GM18498 (cell line): ENCODE measurements at regions not wholly inside any gene's neighbourhood (a gene's known extent, or its start where the extent isn't known, plus 50 kb on each side); places are given as distances from the start of the nearest gene placed in this dataset.

ENCODE experiments used
- ATAC-seq: cut with Tn5 transposase; IDR thresholded peaks from one replicate; pipeline ENCODE4 v1.9.1; 2021; ENCODE audit warnings: mild to moderate bottlenecking, moderate library complexity; ENCODE audit not compliant: unreplicated experiment

DNA sequence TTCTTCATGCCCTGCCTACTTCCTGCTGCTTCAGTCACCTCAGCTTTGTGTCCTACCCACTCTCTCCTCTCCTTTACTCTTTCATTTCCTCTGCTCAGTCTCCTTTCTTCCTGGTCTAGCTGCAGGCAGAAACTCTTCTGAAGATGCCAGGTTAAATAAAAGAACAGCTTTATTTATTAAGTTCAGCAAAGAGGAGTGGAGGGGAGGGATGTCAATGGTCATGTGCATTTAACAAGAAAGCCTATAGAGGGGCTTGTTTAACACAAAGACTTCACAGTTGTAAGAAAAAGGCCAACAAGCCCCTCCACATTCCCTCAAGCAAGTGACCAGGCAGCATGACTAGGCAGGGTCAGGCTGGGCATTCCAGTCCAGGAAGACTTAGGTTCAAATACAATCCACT lies 609.2 kb downstream of the INSC start:
- no peak for ATAC-seq

DNA sequence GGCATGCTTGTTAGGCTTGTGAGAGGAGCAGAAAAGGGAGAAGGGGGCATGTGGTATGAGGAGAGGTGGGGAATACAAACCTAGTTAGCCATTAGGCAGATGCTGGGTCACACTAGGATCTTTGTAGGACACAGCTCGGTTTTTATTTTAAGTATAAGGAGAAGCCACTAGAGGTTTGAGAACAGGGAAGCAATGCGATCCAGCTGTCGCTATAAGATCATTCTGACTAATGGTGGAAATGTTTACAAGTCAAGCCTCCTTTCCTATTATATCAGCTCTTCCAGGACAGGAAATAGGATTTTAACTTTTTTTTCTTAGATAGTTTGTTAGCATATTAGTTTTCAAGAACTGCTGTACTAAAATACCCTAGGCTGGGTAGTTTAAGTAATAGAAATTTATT lies 609.9 kb downstream of the INSC start:
- ATAC-seq = no peak

DNA sequence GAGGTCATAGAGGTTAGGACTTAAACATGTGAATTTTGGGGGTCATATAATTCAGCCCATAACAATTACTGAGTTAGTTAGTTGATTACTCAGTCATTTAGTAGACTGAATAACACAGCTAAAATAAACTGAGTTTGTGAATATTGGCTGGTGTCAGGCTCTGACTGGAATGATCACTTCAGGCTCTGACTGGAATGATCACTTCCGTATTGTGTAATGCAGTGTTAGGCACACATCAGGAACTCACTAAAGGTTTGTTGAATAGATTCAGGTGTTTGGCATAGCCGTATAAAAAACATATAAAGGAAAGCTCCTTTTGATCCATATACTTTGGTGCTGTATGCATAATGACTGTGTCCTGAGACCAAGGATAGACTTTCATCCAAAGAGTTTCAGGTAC lies 610.5 kb downstream of the INSC start:
- no peak for ATAC-seq

DNA sequence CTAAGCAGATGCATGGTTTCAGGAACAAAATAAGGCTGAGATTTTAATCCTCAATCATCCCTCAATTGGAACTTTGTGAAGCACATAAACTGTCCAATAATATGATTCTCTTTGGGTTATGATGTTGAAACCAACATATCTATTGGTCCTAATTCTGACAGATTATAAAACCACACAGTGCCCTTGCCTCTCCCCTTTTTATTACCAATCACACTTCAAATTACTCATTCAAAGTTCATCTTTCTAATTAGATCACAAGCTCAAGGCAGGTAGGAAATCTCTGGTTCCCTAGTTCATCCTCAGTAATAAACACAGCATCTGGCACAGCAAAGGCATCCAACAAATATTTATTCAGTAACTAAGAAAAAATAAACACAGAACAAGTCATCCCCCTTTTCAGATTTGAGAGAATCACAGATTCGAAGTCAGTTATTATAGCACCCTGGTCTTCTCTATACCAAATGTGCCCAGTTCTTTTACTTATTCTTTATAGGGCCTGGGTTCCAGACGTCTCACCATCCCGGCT lies 611.6 kb downstream of the INSC start:
- ATAC-seq = no peak

DNA sequence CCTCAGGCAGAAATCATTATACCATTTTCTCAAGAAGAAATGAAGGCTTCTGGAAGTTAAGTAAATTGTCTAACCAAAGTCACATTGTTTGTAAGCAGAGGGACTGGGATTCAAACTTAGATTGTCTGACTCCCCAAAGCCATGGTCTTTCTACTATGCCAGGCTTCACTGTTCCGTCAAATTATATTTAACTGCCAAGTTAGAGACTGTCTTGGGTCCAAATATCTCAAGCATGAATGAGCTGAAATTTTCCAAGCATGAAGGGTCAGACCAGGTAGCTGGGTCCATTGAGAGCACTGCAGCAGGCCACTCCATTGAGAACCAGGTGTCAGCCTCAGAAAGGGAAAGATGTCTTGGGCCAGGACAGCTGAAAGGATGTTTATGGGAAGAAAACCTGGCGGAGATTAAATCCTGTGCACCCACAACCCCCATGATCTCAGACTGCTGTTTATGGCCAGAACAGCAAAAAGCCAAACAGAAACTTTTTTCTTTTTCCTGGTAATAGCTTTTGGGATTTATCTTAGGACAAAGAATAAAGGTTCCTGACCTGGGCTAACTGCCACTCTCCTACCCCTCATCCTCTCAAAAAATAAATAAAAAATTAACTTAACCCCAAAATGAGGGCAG lies 612.3 kb downstream of the INSC start:
- no peak for ATAC-seq

DNA sequence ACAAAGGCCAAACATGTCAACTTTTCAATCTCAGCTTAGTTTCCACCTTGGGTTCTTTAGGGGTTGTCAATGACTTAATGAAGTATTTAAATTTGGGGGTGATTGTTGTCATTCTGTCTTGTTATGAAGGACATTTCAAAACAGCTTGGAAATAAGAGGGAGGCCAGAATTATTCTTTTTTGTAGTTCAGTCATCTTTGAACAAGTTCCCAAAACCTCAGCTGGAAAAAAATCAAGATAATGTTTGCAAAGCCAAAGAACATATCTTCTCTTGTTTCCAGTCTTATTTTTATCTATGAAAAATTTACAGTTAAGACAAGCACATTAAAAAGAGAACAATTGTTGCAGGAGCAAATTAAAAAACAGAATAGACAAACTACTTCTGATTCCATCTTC lies 612.8 kb downstream of the INSC start:
- no peak for ATAC-seq

DNA sequence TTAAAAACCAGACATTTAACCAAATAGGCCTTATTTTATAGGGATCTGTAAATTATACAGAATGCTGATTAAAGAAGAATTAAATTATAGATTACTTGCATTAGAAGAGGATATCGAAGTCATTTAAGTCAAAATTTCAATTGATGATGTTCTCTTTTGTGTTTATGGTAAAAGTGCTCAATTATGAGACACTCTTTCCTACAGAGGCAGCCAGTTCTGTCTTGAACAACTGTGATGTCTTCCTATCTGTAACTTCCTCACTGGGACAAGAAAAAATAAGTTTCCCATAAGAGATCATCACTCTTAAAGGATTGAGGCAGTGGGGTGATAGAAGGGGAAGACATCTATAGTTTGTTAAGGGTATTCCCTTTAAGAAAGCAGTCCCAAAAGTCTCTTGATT lies 613.5 kb downstream of the INSC start:
- ATAC-seq = no peak

DNA sequence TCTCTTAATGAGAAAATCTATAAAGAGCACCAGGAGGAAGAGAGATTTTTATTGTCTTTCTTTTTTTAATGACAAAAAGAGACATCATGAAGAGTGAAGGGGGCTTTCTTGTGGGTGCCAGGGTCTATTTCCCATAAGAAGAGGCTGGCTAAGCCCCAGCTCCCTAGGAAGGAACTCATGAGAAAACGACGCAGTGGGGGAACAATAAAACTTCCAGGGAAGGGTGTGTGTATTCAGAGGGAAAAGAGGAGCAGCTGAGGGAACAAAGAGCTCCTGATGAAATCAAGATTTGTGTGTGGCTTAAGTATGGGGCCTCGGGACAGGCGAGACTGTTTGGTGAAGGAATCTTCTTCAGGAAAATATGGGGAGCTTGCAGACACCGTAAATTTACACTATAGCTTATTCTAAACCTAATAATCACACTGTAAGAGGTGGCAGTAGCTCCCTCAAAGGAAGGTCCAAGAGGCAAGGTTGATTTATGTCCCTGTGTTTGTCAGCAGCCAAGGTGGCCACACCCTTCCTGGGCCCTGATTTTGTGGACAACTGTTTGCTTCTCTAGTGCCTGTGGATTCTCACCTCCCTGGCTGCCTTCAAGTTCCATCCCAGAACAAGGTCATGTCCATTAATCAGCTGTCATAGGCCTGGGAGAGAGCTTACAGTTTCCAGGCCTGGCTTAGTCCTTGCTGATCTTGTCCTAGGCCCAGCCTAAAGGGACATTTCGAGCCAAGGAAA lies 615.7 kb downstream of the INSC start:
- ATAC-seq = no peak

DNA sequence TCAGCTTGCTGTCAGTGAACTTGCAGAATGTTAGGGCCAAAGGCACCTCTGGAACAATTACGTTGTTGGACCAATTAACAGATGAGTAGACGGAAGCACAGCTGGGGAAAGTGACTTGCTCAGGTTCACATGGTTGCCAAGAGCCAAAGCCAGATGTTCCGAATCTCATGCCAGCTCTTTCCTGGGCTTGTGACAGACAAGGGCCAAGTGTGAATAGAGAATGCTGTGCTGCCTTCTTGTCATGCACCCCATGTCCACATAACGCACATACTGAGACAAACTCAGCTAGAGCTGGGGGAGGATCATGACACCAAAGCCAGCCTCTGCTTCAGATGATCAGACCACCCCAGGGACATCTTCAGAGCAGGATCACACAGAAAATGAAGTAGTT lies 616.3 kb downstream of the INSC start:
- no peak for ATAC-seq

DNA sequence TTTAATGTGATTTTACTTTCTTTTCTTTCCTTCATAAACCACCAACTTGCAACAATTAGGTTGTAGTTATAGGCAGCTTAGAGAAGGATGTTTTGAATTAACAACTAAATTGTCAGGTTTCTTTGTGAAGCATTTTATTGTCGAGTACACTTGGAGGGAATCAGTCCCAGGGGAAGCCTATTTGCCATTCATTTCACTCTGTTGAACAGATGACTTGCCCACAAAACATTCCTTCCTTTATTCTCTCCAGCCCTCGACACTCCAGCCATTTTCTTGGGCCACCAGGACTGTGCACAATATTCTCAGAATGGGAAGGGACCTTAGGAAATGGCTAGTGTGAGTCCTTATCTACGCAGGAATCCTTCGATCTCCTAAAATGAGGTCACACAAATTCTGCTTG lies 620.6 kb downstream of the SOX6 start:
- ATAC-seq = no peak

DNA sequence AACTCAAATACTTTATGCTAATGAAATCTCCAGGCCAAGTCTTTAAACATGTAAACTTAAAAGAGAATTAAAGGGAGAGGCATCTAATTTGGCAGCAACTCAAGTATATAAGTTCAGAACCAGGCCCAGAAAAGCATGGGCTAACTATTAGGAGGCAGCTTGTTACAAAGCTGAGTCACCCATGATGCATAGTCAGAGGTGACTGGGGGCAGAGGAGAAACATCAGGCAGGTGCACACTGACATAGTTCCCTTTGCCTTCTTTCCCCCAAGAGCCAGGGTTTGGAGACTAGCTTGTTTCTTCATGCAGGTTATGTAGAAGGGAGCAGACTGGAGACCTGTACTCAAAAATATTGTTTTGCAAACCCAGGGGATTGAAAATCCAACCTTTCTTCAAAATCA lies 619.0 kb downstream of the SOX6 start:
- no peak for ATAC-seq

DNA sequence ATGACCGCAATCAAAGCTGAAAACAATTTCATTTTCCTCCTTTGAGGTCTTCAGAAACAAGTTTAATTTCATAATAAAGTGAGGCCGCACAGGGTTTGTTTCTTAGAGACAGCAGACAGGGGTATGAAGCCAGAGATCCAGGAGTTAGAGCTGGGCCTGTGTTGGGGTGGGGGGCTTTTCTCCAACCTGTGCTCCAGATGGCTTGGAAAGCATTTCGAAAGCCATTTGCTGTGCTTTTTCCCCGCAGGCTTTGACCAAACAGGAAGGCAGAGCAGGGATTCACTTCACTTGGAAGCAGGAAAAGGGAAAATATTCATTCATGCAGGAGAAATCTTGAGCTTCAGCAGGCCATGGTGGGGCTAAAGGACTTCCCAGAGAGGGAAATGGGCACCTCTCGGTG lies 617.4 kb downstream of the SOX6 start:
- no peak for ATAC-seq

DNA sequence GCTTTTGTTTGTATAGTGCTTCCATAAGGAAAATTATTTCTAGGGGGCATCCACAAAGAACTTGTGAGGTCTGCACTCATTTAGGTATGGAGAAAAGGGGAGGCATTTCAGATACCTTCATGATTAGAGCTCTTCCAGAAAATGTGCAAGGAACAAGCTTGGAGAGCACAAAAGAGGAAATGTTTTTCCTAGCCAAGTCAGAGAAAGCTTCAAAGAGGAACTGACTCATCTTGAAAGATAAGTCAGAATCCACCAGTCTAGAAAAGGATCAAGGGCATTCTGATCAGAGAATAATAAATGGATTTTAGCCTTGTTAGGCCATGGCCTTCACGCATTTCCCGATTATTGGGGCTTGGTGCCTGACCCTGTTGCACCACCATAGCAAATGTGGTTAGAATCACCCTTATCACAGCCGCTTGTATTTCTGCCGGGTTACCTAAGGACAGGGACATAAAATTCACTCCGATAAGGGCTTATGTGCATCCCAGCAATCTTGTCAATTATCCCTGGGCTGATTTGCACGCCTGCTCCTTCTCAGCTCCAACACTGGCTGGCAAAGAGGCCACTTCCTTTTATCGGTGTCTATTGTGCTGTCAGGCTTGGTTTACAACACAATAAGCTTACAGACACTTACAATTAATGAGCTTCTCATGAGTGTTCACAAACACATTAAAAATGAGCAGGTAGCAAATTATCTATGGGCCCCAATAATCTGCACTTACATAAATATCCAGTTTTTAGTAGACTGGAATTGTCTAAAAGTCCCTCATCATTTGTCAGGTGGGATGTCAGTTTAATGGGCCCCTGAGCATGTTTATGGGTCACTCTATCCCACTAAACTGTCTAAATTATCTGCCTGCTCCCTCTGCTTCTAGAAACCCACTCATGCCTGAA lies 613.5 kb downstream of the SOX6 start:
- ATAC-seq = no peak

DNA sequence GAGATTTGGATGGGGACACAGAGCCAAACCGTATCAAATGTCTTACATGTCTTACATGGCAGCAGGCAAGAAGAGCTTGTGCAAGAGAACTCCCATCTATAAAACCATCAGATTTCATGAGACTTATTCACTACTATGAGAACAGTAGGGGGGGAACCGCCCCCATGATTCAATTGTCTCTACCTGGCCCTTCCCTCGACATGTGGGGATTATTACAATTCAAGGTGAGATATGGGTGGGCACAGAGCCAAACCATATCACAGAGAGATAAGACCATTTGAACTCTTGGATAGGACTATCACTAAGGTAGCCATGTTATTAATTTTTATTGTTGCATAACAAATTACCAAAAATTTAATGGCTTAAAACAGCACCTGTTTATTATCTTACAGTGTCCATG lies 611.7 kb downstream of the SOX6 start:
- no peak for ATAC-seq

DNA sequence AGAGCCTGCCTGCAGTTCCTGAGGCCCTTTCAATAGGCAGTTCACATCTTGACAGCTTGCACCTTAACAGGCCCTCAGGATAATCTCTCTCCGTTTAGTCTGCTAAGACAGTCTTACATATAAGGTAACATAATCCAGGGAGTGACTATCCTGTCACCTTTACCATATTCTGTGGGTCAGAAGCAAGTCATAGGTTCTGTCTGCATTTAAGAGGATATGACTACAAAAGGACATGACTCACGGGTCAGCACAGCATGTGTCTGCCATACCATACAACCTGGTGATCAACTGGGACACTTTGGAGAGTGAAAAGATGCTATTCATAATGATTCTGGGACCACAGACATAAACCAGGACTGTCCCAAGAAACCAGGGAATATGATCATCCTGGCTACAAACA lies 611.1 kb downstream of the SOX6 start:
- no peak for ATAC-seq

DNA sequence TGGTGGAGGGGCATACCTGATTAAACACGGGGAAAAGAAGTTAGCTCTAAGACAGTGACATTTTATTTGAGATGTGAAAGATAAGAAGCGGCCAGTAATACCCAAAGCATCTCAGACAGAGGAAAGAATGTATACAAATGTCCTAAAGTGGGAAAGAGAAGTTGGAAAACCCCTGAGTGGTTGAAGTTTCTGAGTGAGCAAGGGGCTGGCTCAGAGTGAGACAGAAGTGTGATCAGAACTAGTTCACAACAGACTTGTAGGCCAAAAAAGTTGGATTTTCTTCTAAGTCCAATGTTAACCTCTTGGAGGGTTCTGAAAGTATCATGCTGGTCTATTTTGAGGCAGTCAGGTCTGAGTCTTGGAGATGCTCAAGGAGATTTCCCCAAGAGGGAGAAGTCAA lies 608.7 kb downstream of the SOX6 start:
- no peak for ATAC-seq

DNA sequence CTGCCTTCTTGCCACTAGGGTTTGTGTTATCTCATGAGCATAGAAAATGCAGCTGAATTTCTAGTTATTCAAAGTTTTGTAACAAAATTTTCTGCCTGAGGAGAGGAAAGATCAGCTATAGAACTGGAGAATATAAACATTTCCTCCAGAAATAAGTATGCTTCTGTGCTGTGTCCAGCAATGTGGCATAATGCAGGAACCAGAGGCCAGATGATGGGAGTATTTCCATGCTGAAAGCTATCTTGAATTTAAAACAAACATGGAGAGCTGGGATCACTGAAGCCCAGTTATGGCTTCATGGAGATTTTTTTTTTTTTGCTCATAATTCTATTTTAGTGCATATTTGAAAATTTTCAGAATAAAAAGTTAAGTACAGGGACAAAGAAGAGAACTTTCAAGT lies 608.2 kb downstream of the SOX6 start:
- ATAC-seq = no peak

DNA sequence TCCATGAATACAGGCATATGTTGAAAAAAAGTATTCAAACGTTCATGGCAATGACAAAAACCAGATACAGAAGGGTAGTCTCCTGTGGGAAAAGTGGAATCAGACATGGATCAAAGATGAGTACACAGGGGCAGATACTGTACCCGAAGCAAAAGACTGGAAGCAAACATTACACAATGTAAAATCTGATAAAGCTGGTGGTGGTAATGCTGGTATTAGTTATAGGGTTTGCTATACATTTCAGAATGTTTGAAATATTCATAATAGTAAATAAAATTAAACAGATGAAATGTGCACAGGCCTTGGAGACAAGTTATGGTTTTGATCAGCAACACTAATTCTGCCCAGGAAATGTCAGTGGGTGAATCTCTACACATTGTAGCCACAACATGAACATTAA lies 607.6 kb downstream of the SOX6 start:
- ATAC-seq = no peak

DNA sequence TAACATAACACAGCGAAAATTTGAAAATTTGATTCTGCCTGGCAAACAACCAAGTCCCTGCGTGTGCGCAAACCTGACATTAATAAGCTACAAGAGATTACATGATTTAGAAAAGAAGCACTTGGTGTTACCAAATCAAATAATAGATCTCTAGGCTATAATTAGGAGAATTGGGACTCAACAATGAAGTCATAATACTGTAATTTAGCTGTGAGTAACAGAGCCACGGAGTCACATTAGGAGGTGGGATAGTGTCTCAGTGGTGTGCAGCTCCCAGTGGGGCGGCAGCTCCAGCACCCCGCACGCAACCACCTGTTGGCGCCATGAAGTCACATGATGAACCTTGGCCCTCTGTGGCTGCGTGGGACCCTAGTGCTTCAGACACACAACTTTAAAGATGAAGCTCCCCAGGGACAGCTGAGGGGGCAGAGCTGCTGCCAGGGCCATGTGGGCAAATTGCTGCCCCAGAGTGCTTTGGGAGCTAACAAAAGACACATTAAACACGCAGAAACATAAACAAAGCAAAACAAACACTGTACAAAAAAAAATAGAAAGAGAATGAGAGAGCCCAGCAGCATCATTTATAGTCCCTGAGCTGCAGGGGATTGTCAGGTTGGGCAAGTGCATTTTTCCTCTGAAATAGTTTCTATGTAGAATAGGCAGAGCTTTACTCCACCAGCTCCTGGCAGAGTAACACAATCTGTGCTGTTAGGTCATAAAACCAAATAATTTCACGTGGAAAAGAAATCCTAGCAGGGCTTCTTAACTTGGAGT lies 605.6 kb downstream of the SOX6 start:
- no peak for ATAC-seq

DNA sequence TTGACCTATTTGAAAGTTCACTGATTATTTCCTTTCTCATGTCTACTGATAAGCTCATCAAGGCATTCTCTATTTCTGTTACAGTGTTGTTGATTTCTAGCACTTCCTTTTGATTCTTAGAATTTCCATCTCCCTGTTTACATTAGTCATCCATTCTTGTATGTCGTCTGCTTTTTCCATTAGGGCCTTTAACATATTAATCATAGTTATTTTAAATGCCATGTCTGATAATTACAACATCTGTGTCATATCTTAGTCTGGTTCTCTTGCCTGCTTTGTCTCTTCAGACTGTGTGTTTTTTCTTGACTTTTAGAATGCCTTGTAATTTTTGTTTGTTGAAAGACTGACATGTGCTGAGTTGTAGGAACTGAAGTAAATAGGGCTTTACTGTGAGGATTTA lies 602.1 kb downstream of the SOX6 start:
- no peak for ATAC-seq
